ENCODE measurements at regions not wholly inside any gene's neighbourhood (a gene's known extent, or its start where the extent isn't known, plus 50 kb on each side); places are given as distances from the start of the nearest gene placed in this dataset.

- TF ChIP-seq DBP (CRISPR knock-in tag; IDR thresholded peaks at IDR 0.05; ENCODE audit: not compliant biosample characterization) = no peak
- no peak for TF ChIP-seq RBM22 (optimal IDR thresholded peaks at IDR 0.05; ENCODE audit: low read length)
- peak; percentile 87; the same call in 1 of the 2 replicates for TF ChIP-seq TCF7L2 (IDR thresholded peaks at IDR 0.05; ENCODE audit: low read depth, low read length)
- TF ChIP-seq NCOA1 (CRISPR knock-in tag; IDR thresholded peaks at IDR 0.05) = no peak
- no peak for TF ChIP-seq KDM3A (CRISPR knock-in tag; IDR thresholded peaks at IDR 0.05; ENCODE audit: low read depth)
- no peak for TF ChIP-seq ZBTB4 (CRISPR knock-in tag; IDR thresholded peaks at IDR 0.05; ENCODE audit: borderline replicate concordance)
- no peak for TF ChIP-seq ZBTB2 (CRISPR knock-in tag; IDR thresholded peaks at IDR 0.05; ENCODE audit: low read depth)
- TF ChIP-seq KDM5A (IDR thresholded peaks at IDR 0.05; ENCODE audit: borderline replicate concordance, low read length) = no peak
- TF ChIP-seq ZFAT (CRISPR knock-in tag; conservative IDR thresholded peaks at IDR 0.05) = no peak
- no peak for TF ChIP-seq SAFB2 (CRISPR knock-in tag; IDR thresholded peaks at IDR 0.05; ENCODE audit: borderline replicate concordance, low read depth)
- no peak for TF ChIP-seq MIER3 (CRISPR knock-in tag; IDR thresholded peaks at IDR 0.05; ENCODE audit: borderline replicate concordance)
- no peak; the same call in 1 of the 2 replicates for TF ChIP-seq ATF2 (CRISPR knock-in tag; IDR thresholded peaks at IDR 0.05)
- TF ChIP-seq GZF1 (CRISPR knock-in tag; IDR thresholded peaks at IDR 0.05) = no peak
- TF ChIP-seq ZFP82 (CRISPR knock-in tag; IDR thresholded peaks at IDR 0.05; ENCODE audit: borderline replicate concordance) = no peak
- no peak for TF ChIP-seq ZNF670 (CRISPR knock-in tag; IDR thresholded peaks at IDR 0.05; ENCODE audit: borderline replicate concordance)
- TF ChIP-seq SOX5 (CRISPR knock-in tag; IDR thresholded peaks at IDR 0.05; ENCODE audit: borderline replicate concordance) = peak; percentile 89; the same call in 1 of the 2 replicates
- TF ChIP-seq PRPF4 (IDR thresholded peaks at IDR 0.05; ENCODE audit: low read depth, low read length, poor library complexity, severe bottlenecking) = no peak
- TF ChIP-seq ZMYM3 (CRISPR knock-in tag; IDR thresholded peaks at IDR 0.05) = no peak
- TF ChIP-seq RAD21 (CRISPR knock-in tag; IDR thresholded peaks at IDR 0.05) = no peak
- TF ChIP-seq AKAP8 (CRISPR knock-in tag; IDR thresholded peaks at IDR 0.05) = no peak
- peak; percentile 79 for TF ChIP-seq FOXP4 (CRISPR knock-in tag; IDR thresholded peaks at IDR 0.05)
These were observed 137.0 kb downstream of the MREG start (continued) for GRCh38 chr2:215876139-215876936.

Data from HepG2 (cell line).